Right renal pelvis (tissue), 4 donors: ENCODE measurements at regions not wholly inside any gene's neighbourhood (a gene's known extent, or its start where the extent isn't known, plus 50 kb on each side); places are given as distances from the start of the nearest gene placed in this dataset.
"Not testable (repeated sequence)": the region's sequence is repeated elsewhere in the genome, so short reads cannot be mapped to it uniquely, and the experiment has no call there.

Experiments
- DNase-seq, 4 donors: peaks; one replicate each; pipeline ENCODE4 v3.0.0-alpha.2; 2013; ENCODE audit warnings: low read depth in 4 of 4, low spot score in 3 of 4, missing footprints in 1 of 4

- DNase-seq, result no peak
Measured at GRCh38 chr7:79786187-79786586, 332.7 kb upstream of the MAGI2 start.

- no peak for DNase-seq
Measured at GRCh38 chr7:79785556-79785955, 332.1 kb upstream of the MAGI2 start.

GRCh38 chr7:79782906-79783305, 329.4 kb upstream of the MAGI2 start:
- DNase-seq, result no peak

- DNase-seq, result no peak
Measured at GRCh38 chr7:79782256-79782655, 328.8 kb upstream of the MAGI2 start.

- peak in 2 of 4 donors; percentile 7 to 10 for DNase-seq
Measured at GRCh38 chr7:79781716-79782115, 328.2 kb upstream of the MAGI2 start.

- DNase-seq, result no peak
Measured at GRCh38 chr7:79778786-79779770, 325.6 kb upstream of the MAGI2 start.

- no peak for DNase-seq
Measured at GRCh38 chr7:79775911-79776310, 322.4 kb upstream of the MAGI2 start.

- no peak for DNase-seq
Measured at GRCh38 chr7:79774150-79774549, 320.7 kb upstream of the MAGI2 start.

- no peak for DNase-seq
Measured at GRCh38 chr7:79770970-79771369, 317.5 kb upstream of the MAGI2 start.

GRCh38 chr7:79770063-79770462, 316.6 kb upstream of the MAGI2 start:
- DNase-seq, result no peak

GRCh38 chr7:79767876-79768560, 314.6 kb upstream of the MAGI2 start:
- not testable (repeated sequence) for DNase-seq

- DNase-seq, result not testable (repeated sequence)
Measured at GRCh38 chr7:79767192-79767591, 313.7 kb upstream of the MAGI2 start.

- DNase-seq, result no peak
Measured at GRCh38 chr7:79761876-79762429, 308.5 kb upstream of the MAGI2 start.

- not testable (repeated sequence) for DNase-seq
Measured at GRCh38 chr7:79750941-79751340, 297.5 kb upstream of the MAGI2 start.

GRCh38 chr7:79749856-79750255, 296.4 kb upstream of the MAGI2 start:
- DNase-seq, result no peak

GRCh38 chr7:79741684-79742083, 288.2 kb upstream of the MAGI2 start:
- DNase-seq, result no peak

- no peak for DNase-seq
Measured at GRCh38 chr7:79740076-79740475, 286.6 kb upstream of the MAGI2 start.

GRCh38 chr7:79739036-79739709, 285.7 kb upstream of the MAGI2 start:
- DNase-seq, result not testable (repeated sequence)

GRCh38 chr7:79736418-79736817, 283.0 kb upstream of the MAGI2 start:
- DNase-seq, result no peak

GRCh38 chr7:79735012-79735411, 281.5 kb upstream of the MAGI2 start:
- DNase-seq, result no peak

GRCh38 chr7:79734181-79734580, 280.7 kb upstream of the MAGI2 start:
- DNase-seq, result no peak
